ENCODE measurements at regions not wholly inside any gene's neighbourhood (a gene's known extent, or its start where the extent isn't known, plus 50 kb on each side); places are given as distances from the start of the nearest gene placed in this dataset.

DNA sequence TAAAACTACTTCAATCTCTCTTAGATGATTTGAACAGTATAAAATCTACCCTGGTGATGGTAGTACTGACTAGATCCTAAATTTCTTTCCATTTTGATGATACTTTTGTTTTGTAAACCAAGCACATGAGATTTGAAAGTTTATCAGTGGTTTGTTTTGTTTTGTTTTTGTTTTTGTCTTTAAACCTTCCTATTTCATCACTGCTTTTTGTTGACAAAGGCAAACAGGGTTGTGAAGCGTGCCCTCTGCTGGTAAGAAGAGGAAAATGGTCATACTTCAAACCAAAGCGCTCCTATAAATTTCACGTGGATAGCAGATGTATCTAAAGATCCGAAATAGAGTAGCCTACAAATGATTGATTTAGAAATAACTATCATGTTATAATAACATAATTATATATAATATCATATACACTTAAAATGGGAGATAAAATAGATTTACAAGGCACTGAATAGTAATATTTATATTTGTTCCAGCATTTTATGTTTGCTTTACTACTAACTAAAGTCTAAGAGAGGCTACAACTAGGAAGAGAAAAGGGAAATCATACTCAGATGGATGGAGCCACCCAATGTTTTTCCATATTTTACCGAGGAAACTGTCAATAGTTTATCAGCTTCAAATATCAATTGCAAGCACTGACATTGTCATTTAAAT, 254.0 kb upstream of the USP15 start:
- Histone ChIP-seq H3K18ac (ENCODE audit: extremely low read depth, low read length) (no peak overlapping the region), H3K9me3 (ENCODE audit: insufficient read depth in 2 of 2, low read depth in 1 of 2, low read length in 1 of 2) (peaks cover 0 to 12% of the 10 kb centered on the region in 2 experiments; a peak in 1 of 4 replicates), H2AK5ac (ENCODE audit: low read depth, low read length) (no peak overlapping the region), H2BK12ac (ENCODE audit: low read depth, low read length) (no peak overlapping the region), H3K79me1 (ENCODE audit: low read depth, low read length) (no peaks in the 10 kb centered on the region), H2BK20ac (ENCODE audit: low read length) (no peak overlapping the region), H2BK15ac (ENCODE audit: low read length) (no peak overlapping the region), H3K79me2 (ENCODE audit: control insufficient read depth in 1 of 2, insufficient read depth in 2 of 2, low read length in 2 of 2) (no peaks in the 10 kb centered on the region), H3K4ac (replicated peaks; ENCODE audit: insufficient read length, low read depth, low read length) (no peak overlapping the region), H3K4me2 (ENCODE audit: insufficient read depth in 1 of 2, low read depth in 2 of 2, low read length in 2 of 2) (no peak overlapping the region), H4K20me1 (replicated peaks in 1 of 2; ENCODE audit: control insufficient read depth in 1 of 2, insufficient read depth in 2 of 2, low read length in 2 of 2) (no peaks in the 10 kb centered on the region), H4K8ac (ENCODE audit: extremely low read depth, insufficient read depth, low read length) (no peak overlapping the region), H2BK120ac (replicated peaks; ENCODE audit: low read depth, low read length) (no peak overlapping the region), H3K14ac (ENCODE audit: insufficient read length) (no peak overlapping the region), H4K91ac (replicated peaks; ENCODE audit: insufficient read length, low read length) (no peak overlapping the region), H3K23ac (ENCODE audit: insufficient read length) (no peak overlapping the region), H2AFZ (ENCODE audit: low read length) (peak overlapping the region; percentile 96; the same call in 1 of the 2 replicates), H3K56ac (replicated peaks; ENCODE audit: insufficient read length, low read depth, low read length) (no peak overlapping the region), H3K23me2 (ENCODE audit: low read depth, low read length) (no peaks in the 10 kb centered on the region), H3K27ac (ENCODE audit: low read depth, low read length) (no peak overlapping the region), H2BK5ac (ENCODE audit: low read depth, low read length) (no peak overlapping the region), H3K4me3 (ENCODE audit: extremely low read depth in 1 of 4, insufficient read depth in 2 of 4, low read depth in 3 of 4, low read length in 4 of 4) (no peak overlapping the region), H4K5ac (ENCODE audit: insufficient read length, low read depth, low read length) (no peak overlapping the region), H3K4me1 (replicated peaks in 1 of 4; ENCODE audit: control insufficient read depth in 3 of 4, insufficient read depth in 4 of 4, low read length in 3 of 4) (no peaks in the 10 kb centered on the region; a peak in 1 of 7 replicates), H3K36me3 (ENCODE audit: control insufficient read depth in 2 of 4, insufficient read depth in 4 of 4, low read length in 3 of 4) (peaks cover 0 to 2% (median 0%) of the 10 kb centered on the region in 4 experiments; a peak in 1 of 8 replicates), H3K9ac (replicated peaks in 1 of 4; ENCODE audit: extremely low read depth in 1 of 4, low read depth in 3 of 4, low read length in 3 of 4) (no peak overlapping the region), H3K27me3 (replicated peaks in 1 of 4; ENCODE audit: control insufficient read depth in 3 of 4, extremely low read depth in 1 of 4, insufficient read depth in 3 of 4, low read length in 3 of 4) (peaks cover 0 to 1% (median 0%) of the 10 kb centered on the region in 4 experiments; a peak in 1 of 7 replicates)
- DNase-seq (ENCODE audit: low read depth in 1 of 2, low spot score in 2 of 2) (no peak), FAIRE-seq (no peak)
- ChIA-PET CTCF (ENCODE audit: partially characterized antibody) (interaction anchor here (0.6 to 3.2 kb wide), 14 partner anchors 8 to 1322 kb away, joined by 3 to 11 read pairs (median 3); no protein-coding TSS in a partner anchor), POLR2A (ENCODE audit: partially characterized antibody) (no interaction called here)
- WGBS, 2 experiments (ENCODE audit: extremely low coverage in 1 of 2, insufficient coverage in 1 of 2, insufficient read length in 1 of 2, insufficient replicate concordance in 2 of 2, low coverage in 1 of 2, low lambda C conversion rate in 2 of 2, missing lambda C conversion rate in 1 of 2), result 23% methylated on average over 5 of the region's 5 CpGs; no CpG with 5 or more reads in 1 of the 2 experiments
- peak; percentile 74 for TF ChIP-seq CEBPB (IDR thresholded peaks at IDR 0.05; ENCODE audit: low read depth, low read length)
- TF ChIP-seq EGR1 (IDR thresholded peaks at IDR 0.05; ENCODE audit: borderline replicate concordance, low read depth, low read length), result no peak
- peak; percentile 64 to 72 for TF ChIP-seq RAD21 (IDR thresholded peaks at IDR 0.05 in 1 of 2, conservative IDR thresholded peaks at IDR 0.05 in 1 of 2; ENCODE audit: low read depth in 2 of 2, low read length in 2 of 2)
- TF ChIP-seq, protein P1, sequence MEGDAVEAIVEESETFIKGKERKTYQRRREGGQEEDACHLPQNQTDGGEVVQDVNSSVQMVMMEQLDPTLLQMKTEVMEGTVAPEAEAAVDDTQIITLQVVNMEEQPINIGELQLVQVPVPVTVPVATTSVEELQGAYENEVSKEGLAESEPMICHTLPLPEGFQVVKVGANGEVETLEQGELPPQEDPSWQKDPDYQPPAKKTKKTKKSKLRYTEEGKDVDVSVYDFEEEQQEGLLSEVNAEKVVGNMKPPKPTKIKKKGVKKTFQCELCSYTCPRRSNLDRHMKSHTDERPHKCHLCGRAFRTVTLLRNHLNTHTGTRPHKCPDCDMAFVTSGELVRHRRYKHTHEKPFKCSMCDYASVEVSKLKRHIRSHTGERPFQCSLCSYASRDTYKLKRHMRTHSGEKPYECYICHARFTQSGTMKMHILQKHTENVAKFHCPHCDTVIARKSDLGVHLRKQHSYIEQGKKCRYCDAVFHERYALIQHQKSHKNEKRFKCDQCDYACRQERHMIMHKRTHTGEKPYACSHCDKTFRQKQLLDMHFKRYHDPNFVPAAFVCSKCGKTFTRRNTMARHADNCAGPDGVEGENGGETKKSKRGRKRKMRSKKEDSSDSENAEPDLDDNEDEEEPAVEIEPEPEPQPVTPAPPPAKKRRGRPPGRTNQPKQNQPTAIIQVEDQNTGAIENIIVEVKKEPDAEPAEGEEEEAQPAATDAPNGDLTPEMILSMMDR (IDR thresholded peaks at IDR 0.05; ENCODE audit: control extremely low read depth in 1 of 3, insufficient read depth in 1 of 3, low read depth in 1 of 3, low read length in 3 of 3), result peak in 2 of 3 experiments; percentile 55 to 64; a peak in 3 of 4 replicates
